ENCODE measurements at regions not wholly inside any gene's neighbourhood (a gene's known extent, or its start where the extent isn't known, plus 50 kb on each side); places are given as distances from the start of the nearest gene placed in this dataset.
A peak's percentile ranks its signal among the peaks of the same experiment; 100 is the strongest.

DNA sequence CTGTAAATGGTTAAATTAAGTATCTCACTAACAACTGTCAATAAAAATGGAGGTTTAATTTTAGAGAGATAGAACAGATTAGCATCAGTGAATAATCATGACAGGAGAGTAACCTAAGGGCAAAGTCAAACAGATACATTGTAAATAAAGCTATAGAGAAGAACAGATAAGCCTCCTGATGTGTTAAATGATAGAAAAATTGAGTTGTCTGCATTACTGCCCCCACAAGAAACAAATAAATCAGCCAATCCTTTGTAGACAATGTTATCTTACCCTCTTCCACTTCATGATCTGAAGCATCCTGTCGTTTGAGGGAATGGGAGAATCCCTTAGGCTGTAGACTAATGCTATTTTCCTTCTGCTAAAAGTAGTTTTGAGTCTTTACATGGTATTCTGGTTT, 147.8 kb downstream of the PCDH18 start:
- 8 to 17% methylated on average over 1 of the region's 1 CpG for WGBS, 2 donors
- peaks cover 0 to 5% (median 0%) of the 10 kb centered on the region in 4 donors for H3K27me3 ChIP-seq
- FAIRE-seq (no peak), ATAC-seq (no peak), DNase-seq (no peak)
- H3K27ac ChIP-seq, result no peak overlapping the region
- intact Hi-C loops (cut with DNase I), result no loop called here
- H3K9me3 ChIP-seq, result no peaks in the 10 kb centered on the region
- H3K36me3 ChIP-seq, result no peaks in the 10 kb centered on the region
- no peaks in the 10 kb centered on the region for H3K4me1 ChIP-seq
- TF ChIP-seq, protein P1, sequence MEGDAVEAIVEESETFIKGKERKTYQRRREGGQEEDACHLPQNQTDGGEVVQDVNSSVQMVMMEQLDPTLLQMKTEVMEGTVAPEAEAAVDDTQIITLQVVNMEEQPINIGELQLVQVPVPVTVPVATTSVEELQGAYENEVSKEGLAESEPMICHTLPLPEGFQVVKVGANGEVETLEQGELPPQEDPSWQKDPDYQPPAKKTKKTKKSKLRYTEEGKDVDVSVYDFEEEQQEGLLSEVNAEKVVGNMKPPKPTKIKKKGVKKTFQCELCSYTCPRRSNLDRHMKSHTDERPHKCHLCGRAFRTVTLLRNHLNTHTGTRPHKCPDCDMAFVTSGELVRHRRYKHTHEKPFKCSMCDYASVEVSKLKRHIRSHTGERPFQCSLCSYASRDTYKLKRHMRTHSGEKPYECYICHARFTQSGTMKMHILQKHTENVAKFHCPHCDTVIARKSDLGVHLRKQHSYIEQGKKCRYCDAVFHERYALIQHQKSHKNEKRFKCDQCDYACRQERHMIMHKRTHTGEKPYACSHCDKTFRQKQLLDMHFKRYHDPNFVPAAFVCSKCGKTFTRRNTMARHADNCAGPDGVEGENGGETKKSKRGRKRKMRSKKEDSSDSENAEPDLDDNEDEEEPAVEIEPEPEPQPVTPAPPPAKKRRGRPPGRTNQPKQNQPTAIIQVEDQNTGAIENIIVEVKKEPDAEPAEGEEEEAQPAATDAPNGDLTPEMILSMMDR (IDR thresholded peaks at IDR 0.05), result no peak
- H3K4me3 ChIP-seq, result no peak overlapping the region

DNA sequence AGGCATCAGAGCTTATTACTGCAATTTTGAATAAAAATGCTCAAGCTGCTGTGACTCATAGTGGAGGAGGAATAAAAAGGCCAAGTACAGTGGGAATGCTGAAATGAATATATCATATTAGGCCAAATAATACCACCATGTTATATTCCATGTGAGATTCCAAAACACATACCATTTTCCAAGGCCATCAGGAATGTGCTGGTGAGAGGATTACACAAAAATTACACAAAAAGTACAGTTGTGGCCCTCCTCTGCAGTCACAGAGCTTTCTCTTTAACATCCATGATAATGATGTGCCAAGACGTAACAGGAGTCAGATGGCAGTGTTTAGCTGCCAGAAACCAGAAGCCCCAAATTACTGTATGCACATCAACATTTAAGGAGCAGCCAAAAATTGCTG, 153.5 kb downstream of the PCDH18 start:
- DNase-seq, result no peak
- no peaks in the 10 kb centered on the region for H3K4me1 ChIP-seq
- no peaks in the 10 kb centered on the region for H3K36me3 ChIP-seq
- 53 to 59% methylated on average over 1 of the region's 1 CpG for WGBS, 2 donors
- intact Hi-C loops (cut with DNase I), result no loop called here
- H3K27ac ChIP-seq, result no peak overlapping the region
- no peak for FAIRE-seq
- no peak for ATAC-seq
- no peaks in the 10 kb centered on the region for H3K27me3 ChIP-seq
- TF ChIP-seq, protein P1 (IDR thresholded peaks at IDR 0.05), result no peak
- H3K9me3 ChIP-seq, result no peaks in the 10 kb centered on the region
- H3K4me3 ChIP-seq, result no peak overlapping the region

DNA sequence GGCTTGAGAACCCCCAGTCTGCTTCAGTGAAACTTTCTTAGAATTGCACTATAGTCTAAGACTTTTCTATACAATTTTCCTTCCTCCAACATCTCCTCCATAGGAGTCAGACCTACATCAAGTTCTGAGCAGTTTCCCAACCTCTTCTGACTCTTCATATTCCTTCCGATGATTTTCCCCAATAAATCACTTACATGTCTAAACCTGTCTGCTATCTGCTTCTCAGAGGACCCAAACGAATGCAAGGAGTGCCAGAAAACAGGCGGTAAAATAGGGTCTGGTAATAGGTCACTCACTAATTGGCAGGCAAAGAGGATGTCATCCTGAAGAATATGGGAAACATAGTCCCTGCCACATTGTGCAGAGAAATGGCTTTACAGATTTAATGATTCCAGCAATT, 153.9 kb downstream of the PCDH18 start:
- no peak for DNase-seq
- H3K36me3 ChIP-seq, result no peaks in the 10 kb centered on the region
- no peaks in the 10 kb centered on the region for H3K27me3 ChIP-seq
- TF ChIP-seq, protein P1 (IDR thresholded peaks at IDR 0.05), result no peak
- no peak overlapping the region for H3K27ac ChIP-seq
- WGBS, 2 donors, result 54 to 70% methylated on average over 3 of the region's 3 CpGs
- H3K4me1 ChIP-seq, result no peaks in the 10 kb centered on the region
- ATAC-seq, result no peak
- intact Hi-C loops (cut with DNase I), result no loop called here
- no peak overlapping the region for H3K4me3 ChIP-seq
- no peaks in the 10 kb centered on the region for H3K9me3 ChIP-seq
- FAIRE-seq, result no peak

DNA sequence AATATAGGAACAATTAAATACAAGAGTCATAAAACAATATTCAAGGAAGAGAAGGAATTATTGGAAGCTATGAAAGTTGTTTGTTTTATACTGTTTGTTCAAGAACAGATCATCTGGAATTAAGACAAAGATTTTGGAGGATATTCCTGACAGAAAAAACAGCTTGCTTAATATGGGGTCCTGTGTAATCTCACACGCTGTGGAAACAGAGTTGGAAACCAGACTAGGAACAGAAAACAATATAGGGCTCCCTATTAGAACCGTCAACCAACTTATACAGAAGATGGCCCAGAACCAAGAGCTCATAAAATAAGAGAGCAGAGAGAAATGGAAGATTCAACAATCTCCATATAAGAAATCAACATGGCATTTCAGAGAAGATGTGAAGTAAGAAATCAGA, 156.0 kb downstream of the PCDH18 start:
- FAIRE-seq, result no peak
- no peaks in the 10 kb centered on the region for H3K9me3 ChIP-seq
- no peak overlapping the region for H3K4me3 ChIP-seq
- no peaks in the 10 kb centered on the region for H3K27me3 ChIP-seq
- intact Hi-C loops (cut with DNase I), result no loop called here
- H3K27ac ChIP-seq, result no peak overlapping the region
- WGBS, 2 donors, result 45 to 67% methylated on average over 2 of the region's 2 CpGs
- TF ChIP-seq, protein P1 (IDR thresholded peaks at IDR 0.05), result no peak
- H3K36me3 ChIP-seq, result no peaks in the 10 kb centered on the region
- no peak for DNase-seq
- ATAC-seq, result no peak
- H3K4me1 ChIP-seq, result no peaks in the 10 kb centered on the region

DNA sequence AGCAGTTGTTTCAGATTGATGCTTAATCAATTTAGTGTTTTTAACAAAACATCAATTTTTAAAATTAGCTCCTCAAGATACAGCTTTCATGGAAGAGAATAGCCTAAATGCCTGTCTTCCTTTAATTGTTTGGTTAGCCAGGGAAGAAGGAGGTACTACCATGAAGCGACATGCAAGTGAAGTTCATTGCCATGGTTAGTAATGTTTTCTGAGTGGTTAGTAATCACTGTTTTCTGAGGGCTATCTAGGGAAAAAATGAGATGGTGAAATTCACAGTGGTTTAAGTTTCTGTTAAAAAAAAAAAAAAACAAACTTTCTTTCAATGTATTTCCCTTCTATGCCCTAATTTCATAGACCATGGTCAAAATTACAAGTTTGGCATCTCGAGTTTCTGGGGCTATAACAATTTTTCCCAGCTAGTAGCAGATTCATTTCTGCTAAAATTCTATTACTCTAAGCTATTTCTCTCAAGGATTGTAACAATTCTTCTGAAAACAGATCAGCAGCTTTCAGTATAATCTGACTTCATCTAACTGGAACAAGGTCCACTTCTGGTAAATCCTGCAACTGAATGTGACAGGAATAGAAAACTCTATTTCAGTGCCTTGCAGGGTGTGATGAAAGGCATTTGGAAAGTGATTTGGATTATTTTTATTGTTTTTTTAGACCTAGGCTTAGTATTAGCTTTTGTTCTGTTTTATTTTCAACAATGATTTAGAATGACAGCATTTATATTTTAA, 157.0 kb downstream of the PCDH18 start:
- Histone ChIP-seq H3K4me3 (no peak overlapping the region), H3K9me3 (no peaks in the 10 kb centered on the region), H3K27ac (no peak overlapping the region), H3K4me1 (no peaks in the 10 kb centered on the region), H3K27me3 (no peaks in the 10 kb centered on the region), H3K36me3 (no peaks in the 10 kb centered on the region)
- intact Hi-C loops (cut with DNase I), result no loop called here
- ATAC-seq (no peak), FAIRE-seq (peak; percentile 5), DNase-seq (no peak)
- WGBS, 2 donors, result 49 to 74% methylated on average over 2 of the region's 2 CpGs
- TF ChIP-seq, protein P1 (IDR thresholded peaks at IDR 0.05), result no peak
